Osteocyte (in vitro differentiated cells): ENCODE measurements at regions not wholly inside any gene's neighbourhood (a gene's known extent, or its start where the extent isn't known, plus 50 kb on each side); places are given as distances from the start of the nearest gene placed in this dataset.

ENCODE experiments used
- DNase-seq: peaks from one replicate; pipeline ENCODE4 v3.0.0; 2021; ENCODE audit warnings: mixed read lengths; ENCODE audit not compliant: unreplicated experiment; ENCODE audit errors: extremely low spot score
- H3K27ac Mint-ChIP-seq: one replicate; pipeline ENCODE4 v1.8.0; 2021; ENCODE audit warnings: mild to moderate bottlenecking, mixed read lengths; ENCODE audit not compliant: unreplicated experiment
- H3K27me3 Mint-ChIP-seq: one replicate; pipeline ENCODE4 v1.8.0; 2021; ENCODE audit warnings: mixed read lengths; ENCODE audit not compliant: unreplicated experiment
- H3K36me3 Mint-ChIP-seq: one replicate; pipeline ENCODE4 v1.8.0; 2021; ENCODE audit warnings: mixed read lengths; ENCODE audit not compliant: unreplicated experiment
- H3K4me1 Mint-ChIP-seq: one replicate; pipeline ENCODE4 v1.8.0; 2021; ENCODE audit warnings: mixed read lengths; ENCODE audit not compliant: unreplicated experiment
- H3K4me3 Mint-ChIP-seq: one replicate; pipeline ENCODE4 v1.8.0; 2021; ENCODE audit warnings: mild to moderate bottlenecking, moderate library complexity, mixed read lengths; ENCODE audit not compliant: unreplicated experiment
- H3K9me3 Mint-ChIP-seq: one replicate; pipeline ENCODE4 v1.8.0; 2021; ENCODE audit warnings: mixed read lengths; ENCODE audit not compliant: unreplicated experiment
- CTCF ChIP-seq: fragments of 200-600 bp; sonication (generic); IDR thresholded peaks from 2 replicates; pipeline ENCODE4 v1.5.0; 2021; ENCODE audit warnings: antibody characterized with exemption, mild to moderate bottlenecking, moderate library complexity

GRCh38 chr20:7629880-7630279 lies 310.4 kb downstream of the HAO1 start:
- Mint-ChIP-seq H3K36me3 (no peaks in the 10 kb centered on the region), H3K27me3 (no peaks in the 10 kb centered on the region), H3K27ac (no peak overlapping the region), H3K9me3 (no peaks in the 10 kb centered on the region), H3K4me1 (no peaks in the 10 kb centered on the region), H3K4me3 (no peak overlapping the region)
- no peak for DNase-seq
- no peak for TF ChIP-seq CTCF

- Mint-ChIP-seq H3K27ac (no peak overlapping the region), H3K27me3 (no peaks in the 10 kb centered on the region), H3K36me3 (no peaks in the 10 kb centered on the region), H3K9me3 (no peaks in the 10 kb centered on the region), H3K4me3 (no peak overlapping the region), H3K4me1 (no peaks in the 10 kb centered on the region)
- no peak for DNase-seq
- TF ChIP-seq CTCF: no peak
Observed at GRCh38 chr20:7637184-7637583, 303.1 kb downstream of the HAO1 start.

GRCh38 chr20:7650086-7650879 lies 290.0 kb downstream of the HAO1 start:
- H3K27me3 Mint-ChIP-seq: no peaks in the 10 kb centered on the region
- H3K4me3 Mint-ChIP-seq: no peak overlapping the region
- H3K27ac Mint-ChIP-seq: no peak overlapping the region
- no peak for DNase-seq
- no peaks in the 10 kb centered on the region for H3K9me3 Mint-ChIP-seq
- no peaks in the 10 kb centered on the region for H3K4me1 Mint-ChIP-seq
- no peak for TF ChIP-seq CTCF
- no peaks in the 10 kb centered on the region for H3K36me3 Mint-ChIP-seq

GRCh38 chr20:7654231-7654630 lies 286.0 kb downstream of the HAO1 start:
- no peak for TF ChIP-seq CTCF
- no peak for DNase-seq
- Mint-ChIP-seq H3K4me1 (no peaks in the 10 kb centered on the region), H3K27ac (no peak overlapping the region), H3K4me3 (no peak overlapping the region), H3K36me3 (no peaks in the 10 kb centered on the region), H3K27me3 (no peaks in the 10 kb centered on the region), H3K9me3 (no peaks in the 10 kb centered on the region)

GRCh38 chr20:7656687-7657467 lies 283.4 kb downstream of the HAO1 start:
- H3K27ac Mint-ChIP-seq: no peak overlapping the region
- H3K27me3 Mint-ChIP-seq: no peaks in the 10 kb centered on the region
- TF ChIP-seq CTCF: no peak
- H3K4me3 Mint-ChIP-seq: no peak overlapping the region
- no peaks in the 10 kb centered on the region for H3K4me1 Mint-ChIP-seq
- no peaks in the 10 kb centered on the region for H3K9me3 Mint-ChIP-seq
- no peak for DNase-seq
- H3K36me3 Mint-ChIP-seq: no peaks in the 10 kb centered on the region
